SU-DHL-6 (cell line): ENCODE measurements at regions not wholly inside any gene's neighbourhood (a gene's known extent, or its start where the extent isn't known, plus 50 kb on each side); places are given as distances from the start of the nearest gene placed in this dataset.
A peak's percentile ranks its signal among the peaks of the same experiment; 100 is the strongest.

Experiments used
- H2AFZ ChIP-seq: fragments of 200-600 bp; sonication (generic); 2 replicates; pipeline ENCODE4 v1.6.1; 2014; ENCODE audit warnings: low read depth, mild to moderate bottlenecking, moderate library complexity, mixed read lengths, antibody characterized with exemption, low read length; ENCODE audit not compliant: severe bottlenecking
- H3F3A ChIP-seq: fragments of 200-600 bp; shearing (Covaris generic); 2 replicates; pipeline ENCODE4 v1.6.0; 2016; ENCODE audit warnings: antibody characterized with exemption, mild to moderate bottlenecking; ENCODE audit not compliant: insufficient read depth
- H3K27ac ChIP-seq: fragments of 200-600 bp; sonication (generic); 2 replicates; pipeline ENCODE4 v1.5.1; 2016; ENCODE audit warnings: low read depth, mild to moderate bottlenecking, low read length, moderate library complexity, mixed read lengths
- H3K27me3 ChIP-seq: fragments of 200-600 bp; sonication (generic), shearing (Covaris generic); 2 replicates; pipeline ENCODE4 v1.6.0; 2014; ENCODE audit warnings: mild to moderate bottlenecking, low read length
- H3K36me3 ChIP-seq: fragments of 200-600 bp; sonication (generic); 2 replicates; pipeline ENCODE4 v1.6.1; 2014; ENCODE audit warnings: mild to moderate bottlenecking, low read length, mixed read lengths
- H3K4me2 ChIP-seq: fragments of 300-600, 200-600 bp; shearing (Covaris generic), sonication (generic); 2 replicates; pipeline ENCODE4 v1.6.0; 2014; ENCODE audit warnings: low read length, low read depth, mild to moderate bottlenecking; ENCODE audit not compliant: poor library complexity, severe bottlenecking
- H3K4me3 ChIP-seq: fragments of 200-600 bp; sonication (generic); 2 replicates; pipeline ENCODE4 v1.5.1; 2014; ENCODE audit warnings: antibody characterized with exemption, low read length, mild to moderate bottlenecking, mixed read lengths; ENCODE audit not compliant: insufficient read depth, poor library complexity, severe bottlenecking
- H3K79me2 ChIP-seq: fragments of 200-600 bp; sonication (generic); 2 replicates; pipeline ENCODE4 v1.6.1; 2014; ENCODE audit warnings: mild to moderate bottlenecking, low read length, moderate library complexity; ENCODE audit not compliant: insufficient read depth
- H3K9ac ChIP-seq: fragments of 200-600 bp; sonication (generic); 2 replicates; pipeline ENCODE4 v1.7.0; 2014; ENCODE audit warnings: mild to moderate bottlenecking, low read length
- H3K9me2 ChIP-seq: fragments of 200-600 bp; sonication (generic); replicated peaks from 2 replicates; pipeline ENCODE4 v1.6.1; 2014; ENCODE audit warnings: low read length; ENCODE audit not compliant: insufficient read depth
- H3K9me3 ChIP-seq: fragments of 200-600 bp; sonication (generic); 2 replicates; pipeline ENCODE4 v1.6.1; 2014; ENCODE audit warnings: low read length, mixed read lengths; ENCODE audit not compliant: insufficient read depth
- H4K20me1 ChIP-seq: fragments of 200-600 bp; sonication (generic); 2 replicates; pipeline ENCODE4 v1.6.1; 2014; ENCODE audit warnings: low read depth, mild to moderate bottlenecking, antibody characterized with exemption, low read length, moderate library complexity, mixed read lengths
- CTCF ChIP-seq: fragments of 200-600 bp; sonication (generic); IDR thresholded peaks from one replicate; pipeline ENCODE4 v1.5.1; 2017; ENCODE audit warnings: antibody characterized with exemption, mild to moderate bottlenecking, low read length, moderate library complexity; ENCODE audit not compliant: insufficient read depth, poor library complexity, severe bottlenecking
- EZH2phosphoT487 ChIP-seq: fragments of 200-600 bp; sonication (generic), shearing (Covaris generic); conservative IDR thresholded peaks from 2 replicates; pipeline ENCODE4 v1.6.1; 2018; ENCODE audit warnings: mild to moderate bottlenecking, antibody characterized with exemption, low read length, moderate library complexity, mixed read lengths

GRCh38 chr21:14768042-14768441, 221.9 kb upstream of the SAMSN1 start:
- no peaks in the 10 kb centered on the region for H3K9me3 ChIP-seq
- no peak overlapping the region for H3K4me2 ChIP-seq
- H3K4me3 ChIP-seq: no peak overlapping the region
- H3K27ac ChIP-seq: no peak overlapping the region
- H3K79me2 ChIP-seq: no peaks in the 10 kb centered on the region
- H2AFZ ChIP-seq: peak overlapping the region; percentile 13
- H3K9ac ChIP-seq: no peak overlapping the region
- no peaks in the 10 kb centered on the region for H3K9me2 ChIP-seq
- H4K20me1 ChIP-seq: no peaks in the 10 kb centered on the region
- TF ChIP-seq EZH2phosphoT487 (no peak), CTCF (no peak)
- no peaks in the 10 kb centered on the region for H3K27me3 ChIP-seq
- no peaks in the 10 kb centered on the region for H3K36me3 ChIP-seq
- H3F3A ChIP-seq: no peaks in the 10 kb centered on the region

- Histone ChIP-seq H3K4me3 (no peak overlapping the region), H3K9ac (no peak overlapping the region), H3F3A (no peaks in the 10 kb centered on the region), H2AFZ (peak overlapping the region; percentile 13), H3K9me3 (no peaks in the 10 kb centered on the region), H3K27ac (no peak overlapping the region), H3K79me2 (no peaks in the 10 kb centered on the region), H3K9me2 (no peaks in the 10 kb centered on the region), H3K36me3 (no peaks in the 10 kb centered on the region), H3K27me3 (no peaks in the 10 kb centered on the region), H4K20me1 (no peaks in the 10 kb centered on the region), H3K4me2 (no peak overlapping the region)
- TF ChIP-seq CTCF (no peak), EZH2phosphoT487 (no peak)
Measured at GRCh38 chr21:14767192-14767852, 221.2 kb upstream of the SAMSN1 start.

GRCh38 chr21:14766241-14766640, 220.1 kb upstream of the SAMSN1 start:
- Histone ChIP-seq H3K9me2 (no peaks in the 10 kb centered on the region), H3K4me2 (no peak overlapping the region), H3F3A (no peaks in the 10 kb centered on the region), H3K9ac (no peak overlapping the region), H3K27me3 (no peaks in the 10 kb centered on the region), H3K79me2 (no peaks in the 10 kb centered on the region), H3K36me3 (no peaks in the 10 kb centered on the region), H3K4me3 (no peak overlapping the region), H3K9me3 (no peaks in the 10 kb centered on the region), H4K20me1 (no peaks in the 10 kb centered on the region), H2AFZ (peak overlapping the region; percentile 31), H3K27ac (no peak overlapping the region)
- no peak for TF ChIP-seq EZH2phosphoT487
- no peak for TF ChIP-seq CTCF
